Breast epithelium (tissue), 4 donors: ENCODE measurements at regions not wholly inside any gene's neighbourhood (a gene's known extent, or its start where the extent isn't known, plus 50 kb on each side); places are given as distances from the start of the nearest gene placed in this dataset.

Experiments
- DNase-seq, 2 donors: peaks; one replicate each; pipeline ENCODE4 v3.0.0-alpha.2; 2019; ENCODE audit warnings: low spot score in 2 of 2
- H3K27ac ChIP-seq, 2 donors: fragments of 200-600 bp; sonication (generic) in 1 of 2; one replicate each; pipeline ENCODE4 v1.5.1; 2016 to 2019; ENCODE audit warnings: mild to moderate bottlenecking in 1 of 2
- H3K27me3 ChIP-seq, 2 donors: fragments of 200-600 bp; sonication (generic) in 1 of 2; one replicate each; pipeline versions ENCODE4 v1.5.1 to v1.6.0; 2017 to 2019; ENCODE audit warnings: control low read depth in 1 of 2, mild to moderate bottlenecking in 1 of 2
- H3K36me3 ChIP-seq: fragments of 200-600 bp; one replicate; pipeline ENCODE4 v1.5.1; 2019
- H3K4me1 ChIP-seq, 2 donors: fragments of 200-600 bp; sonication (generic); one replicate each; pipeline ENCODE4 v1.5.1; 2016 to 2019; ENCODE audit warnings: control low read depth in 1 of 2
- H3K4me3 ChIP-seq, 3 donors: fragments of 200-600 bp; sonication (generic); 1 replicate in 2 of 3; 2 replicates in 1 of 3; pipeline ENCODE4 v1.5.1; 2016 to 2019; ENCODE audit warnings: mild to moderate bottlenecking in 3 of 3, moderate library complexity in 2 of 3
- H3K9me3 ChIP-seq, 2 donors: fragments of 200-600 bp; sonication (generic) in 1 of 2; one replicate each; pipeline ENCODE4 v1.5.1; 2016 to 2019; ENCODE audit warnings: control low read depth in 1 of 2
- CTCF ChIP-seq, 3 donors: fragments of 450-650 bp; IDR thresholded peaks; one replicate each; pipeline ENCODE4 v1.5.1; 2016 to 2017; ENCODE audit warnings: antibody characterized with exemption in 3 of 3, mild to moderate bottlenecking in 3 of 3, moderate library complexity in 3 of 3
- POLR2A ChIP-seq: fragments of 450-650 bp; IDR thresholded peaks from one replicate; pipeline ENCODE4 v1.6.1; 2016; ENCODE audit warnings: antibody characterized with exemption, mild to moderate bottlenecking, moderate library complexity
- POLR2AphosphoS5 ChIP-seq, 3 donors: sonication (generic); formaldehyde crosslinking; IDR thresholded peaks; one replicate each; pipeline ENCODE4 v1.6.1; 2017; ENCODE audit warnings: antibody characterized with exemption in 3 of 3
- intact Hi-C: fragments of 100-400 bp; cut with DNase I; formaldehyde crosslinking; loops from one replicate; pipeline ENCODE4 v1.15.1; 2023; ENCODE audit warnings: low total_unique reads

- Histone ChIP-seq H3K9me3 (peaks cover 0 to 13% of the 10 kb centered on the region in 2 donors), H3K36me3 (no peaks in the 10 kb centered on the region), H3K27me3 (no peaks in the 10 kb centered on the region), H3K4me3 (no peak overlapping the region), H3K4me1 (no peaks in the 10 kb centered on the region), H3K27ac (no peak overlapping the region)
- intact Hi-C loops, result no loop called here
- TF ChIP-seq POLR2AphosphoS5 (IDR thresholded peaks at IDR 0.05), result no peak
- no peak for TF ChIP-seq POLR2A
- no peak for TF ChIP-seq CTCF (IDR thresholded peaks at IDR 0.05)
- no peak for DNase-seq
Measured at GRCh38 chr2:2926009-2926857, 451.4 kb downstream of the EIPR1 start.

- DNase-seq, result no peak
- intact Hi-C loops, result no loop called here
Measured at GRCh38 chr2:2922156-2922555, 455.5 kb downstream of the EIPR1 start.

GRCh38 chr2:2921011-2921720 is 456.5 kb downstream of the EIPR1 start:
- Histone ChIP-seq H3K27ac (no peak overlapping the region), H3K4me1 (no peaks in the 10 kb centered on the region), H3K4me3 (no peak overlapping the region), H3K36me3 (no peaks in the 10 kb centered on the region), H3K27me3 (no peaks in the 10 kb centered on the region), H3K9me3 (no peaks in the 10 kb centered on the region)
- TF ChIP-seq POLR2AphosphoS5 (IDR thresholded peaks at IDR 0.05), result no peak
- no peak for TF ChIP-seq CTCF (IDR thresholded peaks at IDR 0.05)
- no peak for TF ChIP-seq POLR2A
- intact Hi-C loops, result no loop called here
- DNase-seq, result no peak

More at GRCh38 chr2:2922156-2922555, 455.5 kb downstream of the EIPR1 start:
- H3K9me3 ChIP-seq, result no peaks in the 10 kb centered on the region
- H3K36me3 ChIP-seq, result no peaks in the 10 kb centered on the region
- no peak overlapping the region for H3K4me3 ChIP-seq
- H3K4me1 ChIP-seq, result no peaks in the 10 kb centered on the region
- no peak for TF ChIP-seq POLR2A
- no peak for TF ChIP-seq CTCF (IDR thresholded peaks at IDR 0.05)
- no peak for TF ChIP-seq POLR2AphosphoS5 (IDR thresholded peaks at IDR 0.05)
- no peaks in the 10 kb centered on the region for H3K27me3 ChIP-seq
- no peak overlapping the region for H3K27ac ChIP-seq

- Histone ChIP-seq H3K27ac (no peak overlapping the region), H3K27me3 (no peaks in the 10 kb centered on the region), H3K9me3 (peaks cover 0 to 4% of the 10 kb centered on the region in 2 donors), H3K36me3 (no peaks in the 10 kb centered on the region), H3K4me3 (no peak overlapping the region), H3K4me1 (no peaks in the 10 kb centered on the region)
- intact Hi-C loops, result no loop called here
- no peak for DNase-seq
- TF ChIP-seq POLR2A, result no peak
- no peak for TF ChIP-seq POLR2AphosphoS5 (IDR thresholded peaks at IDR 0.05)
- no peak for TF ChIP-seq CTCF (IDR thresholded peaks at IDR 0.05)
Measured at GRCh38 chr2:2919574-2920365, 457.8 kb downstream of the EIPR1 start.
